Neutrophil (primary cell): ENCODE measurements at regions not wholly inside any gene's neighbourhood (a gene's known extent, or its start where the extent isn't known, plus 50 kb on each side); places are given as distances from the start of the nearest gene placed in this dataset.
"Not testable (repeated sequence)": the region's sequence is repeated elsewhere in the genome, so short reads cannot be mapped to it uniquely, and the experiment has no call there.

Experiments
- H3K27ac ChIP-seq: fragments of 200-600 bp; sonication (generic); 2 replicates; pipeline ENCODE4 v1.5.1; 2016; ENCODE audit warnings: mild to moderate bottlenecking, moderate library complexity
- H3K27me3 ChIP-seq: fragments of 200-600 bp; sonication (generic); 2 replicates; pipeline ENCODE4 v1.6.0; 2016; ENCODE audit warnings: mild to moderate bottlenecking
- H3K36me3 ChIP-seq: fragments of 200-600 bp; sonication (generic); 2 replicates; pipeline ENCODE4 v1.5.1; 2017
- H3K4me1 ChIP-seq, 2 experiments: fragments of 200-600 bp in 1 of 2; sonication (generic) in 1 of 2; 1 replicate in 1 of 2; 2 replicates in 1 of 2; pipeline versions ENCODE4 v1.5.1 to v1.6.1; 2013 to 2016; ENCODE audit warnings: low read depth in 1 of 2, low read length in 1 of 2, mild to moderate bottlenecking in 1 of 2, moderate library complexity in 1 of 2; ENCODE audit not compliant: control insufficient read depth in 1 of 2, insufficient read depth in 1 of 2
- H3K4me3 ChIP-seq, 2 experiments: fragments of 200-600 bp in 1 of 2; sonication (generic) in 1 of 2; 1 replicate in 1 of 2; 2 replicates in 1 of 2; pipeline ENCODE4 v1.5.1; 2013 to 2016; ENCODE audit warnings: low read depth in 1 of 2, low read length in 1 of 2, mild to moderate bottlenecking in 1 of 2, moderate library complexity in 1 of 2
- H3K9me3 ChIP-seq: fragments of 200-600 bp; sonication (generic); 2 replicates; pipeline ENCODE4 v1.5.1; 2016
- CTCF ChIP-seq: fragments of 200-600 bp; sonication (generic); IDR thresholded peaks from 2 replicates; pipeline ENCODE4 v1.5.1; 2016; ENCODE audit warnings: antibody characterized with exemption

GRCh38 chr1:90864681-90865080 is 147.6 kb upstream of the BARHL2 start:
- no peaks in the 10 kb centered on the region for H3K9me3 ChIP-seq
- no peaks in the 10 kb centered on the region for H3K36me3 ChIP-seq
- H3K27ac ChIP-seq: no peak overlapping the region
- peaks cover under 1% of the 10 kb centered on the region for H3K27me3 ChIP-seq
- no peak overlapping the region for H3K4me3 ChIP-seq
- no peak for TF ChIP-seq CTCF
- H3K4me1 ChIP-seq: no peaks in the 10 kb centered on the region

GRCh38 chr1:90862782-90863181 is 145.7 kb upstream of the BARHL2 start:
- no peak for TF ChIP-seq CTCF
- no peaks in the 10 kb centered on the region for H3K4me1 ChIP-seq

GRCh38 chr1:90861421-90861820 is 144.3 kb upstream of the BARHL2 start:
- not testable (repeated sequence) for H3K9me3 ChIP-seq, H3K27me3 ChIP-seq, H3K4me3 ChIP-seq, H3K36me3 ChIP-seq, H3K4me1 ChIP-seq, H3K27ac ChIP-seq

More at GRCh38 chr1:90862782-90863181, 145.7 kb upstream of the BARHL2 start:
- H3K36me3 ChIP-seq: no peaks in the 10 kb centered on the region
- no peak overlapping the region for H3K27ac ChIP-seq
- no peak overlapping the region for H3K4me3 ChIP-seq
- no peaks in the 10 kb centered on the region for H3K9me3 ChIP-seq
- peaks cover 5% of the 10 kb centered on the region for H3K27me3 ChIP-seq

GRCh38 chr1:90856463-90857007 is 139.4 kb upstream of the BARHL2 start:
- Histone ChIP-seq H3K27me3 (peaks cover 43% of the 10 kb centered on the region), H3K27ac (no peak overlapping the region), H3K9me3 (no peaks in the 10 kb centered on the region), H3K4me1 (peaks cover 3 to 4% of the 10 kb centered on the region in 2 experiments), H3K36me3 (no peaks in the 10 kb centered on the region), H3K4me3 (no peak overlapping the region)
- no peak for TF ChIP-seq CTCF

- Histone ChIP-seq H3K36me3 (no peaks in the 10 kb centered on the region), H3K4me3 (no peak overlapping the region)
- TF ChIP-seq CTCF: no peak
These were observed 137.4 kb upstream of the BARHL2 start for GRCh38 chr1:90854397-90854924.

GRCh38 chr1:90851711-90852050 is 134.6 kb upstream of the BARHL2 start:
- no peak overlapping the region for H3K27ac ChIP-seq
- H3K4me3 ChIP-seq: peak overlapping the region in 1 of 2 experiments; percentile 60
- H3K4me1 ChIP-seq: peaks cover 14 to 17% of the 10 kb centered on the region in 2 experiments
- no peak for TF ChIP-seq CTCF
- H3K9me3 ChIP-seq: no peaks in the 10 kb centered on the region
- no peaks in the 10 kb centered on the region for H3K36me3 ChIP-seq
- peaks cover 87% of the 10 kb centered on the region for H3K27me3 ChIP-seq

More at GRCh38 chr1:90854397-90854924, 137.4 kb upstream of the BARHL2 start:
- Histone ChIP-seq H3K27ac (no peak overlapping the region), H3K27me3 (peaks cover 61% of the 10 kb centered on the region), H3K9me3 (no peaks in the 10 kb centered on the region), H3K4me1 (peaks cover 14 to 17% of the 10 kb centered on the region in 2 experiments)
